H9 (cell line): ENCODE measurements at regions not wholly inside any gene's neighbourhood (a gene's known extent, or its start where the extent isn't known, plus 50 kb on each side); places are given as distances from the start of the nearest gene placed in this dataset.

Experiments
- DNase-seq: peaks from one replicate; pipeline ENCODE4 v3.0.0-alpha.2; 2017
- H2AFZ ChIP-seq: one replicate; pipeline ENCODE4 v1.6.1; 2013; ENCODE audit warnings: mild to moderate bottlenecking, low read length, control low read depth, moderate library complexity
- H2AK5ac ChIP-seq: 2 replicates; pipeline ENCODE4 v1.6.1; 2013; ENCODE audit warnings: low read length, control low read depth, mixed read lengths; ENCODE audit not compliant: insufficient read length
- H2BK120ac ChIP-seq: one replicate; pipeline ENCODE4 v1.6.1; 2013; ENCODE audit warnings: low read depth, mild to moderate bottlenecking, low read length, control low read depth, inconsistent platforms; ENCODE audit not compliant: poor library complexity, severe bottlenecking
- H2BK12ac ChIP-seq: 2 replicates; pipeline ENCODE4 v1.6.1; 2013; ENCODE audit warnings: low read length, control low read depth, mixed read lengths, low read depth; ENCODE audit not compliant: insufficient read length
- H2BK15ac ChIP-seq: 2 replicates; pipeline ENCODE4 v1.6.1; 2013; ENCODE audit warnings: low read depth, low read length, control low read depth
- H2BK20ac ChIP-seq: one replicate; pipeline ENCODE4 v1.6.1; 2013; ENCODE audit warnings: low read depth, mild to moderate bottlenecking, low read length, control low read depth, inconsistent platforms; ENCODE audit not compliant: poor library complexity, severe bottlenecking
- H2BK5ac ChIP-seq: 2 replicates; pipeline ENCODE4 v1.6.1; 2013; ENCODE audit warnings: low read length, control low read depth, mixed read lengths; ENCODE audit not compliant: insufficient read length
- H3K14ac ChIP-seq: 2 replicates; pipeline ENCODE4 v1.6.1; 2013; ENCODE audit warnings: low read length, control low read depth; ENCODE audit not compliant: insufficient read depth
- H3K18ac ChIP-seq: 2 replicates; pipeline ENCODE4 v1.6.1; 2013; ENCODE audit warnings: low read depth, mild to moderate bottlenecking, mixed read lengths, low read length, control low read depth; ENCODE audit not compliant: insufficient read length
- H3K23ac ChIP-seq: 2 replicates; pipeline ENCODE4 v1.6.1; 2013; ENCODE audit warnings: low read length, control low read depth, mixed read lengths, low read depth; ENCODE audit not compliant: insufficient read length
- H3K23me2 ChIP-seq: 2 replicates; pipeline ENCODE4 v1.6.1; 2013; ENCODE audit warnings: low read depth, mild to moderate bottlenecking, mixed read lengths, low read length, control low read depth; ENCODE audit not compliant: insufficient read length, poor library complexity, severe bottlenecking
- H3K27ac ChIP-seq: 2 replicates; pipeline ENCODE4 v1.5.1; 2013; ENCODE audit warnings: low read length, control low read depth, mixed read lengths, low read depth; ENCODE audit not compliant: insufficient read length
- H3K27me3 ChIP-seq: 2 replicates; pipeline ENCODE4 v1.6.1; 2013; ENCODE audit warnings: low read length, control low read depth, inconsistent platforms; ENCODE audit not compliant: insufficient read depth
- H3K4ac ChIP-seq: 2 replicates; pipeline ENCODE4 v1.6.1; 2013; ENCODE audit warnings: low read depth, mild to moderate bottlenecking, control low read depth, inconsistent platforms, low read length, moderate library complexity
- H3K4me1 ChIP-seq: 2 replicates; pipeline ENCODE4 v1.6.1; 2013; ENCODE audit warnings: low read length, control low read depth, inconsistent platforms; ENCODE audit not compliant: insufficient read depth
- H3K4me2 ChIP-seq: 2 replicates; pipeline ENCODE4 v1.6.1; 2013; ENCODE audit warnings: low read length, control low read depth, mixed read lengths; ENCODE audit not compliant: insufficient read length, insufficient read depth
- H3K56ac ChIP-seq: 2 replicates; pipeline ENCODE4 v1.6.1; 2013; ENCODE audit warnings: low read depth, mild to moderate bottlenecking, mixed read lengths, low read length, control low read depth; ENCODE audit not compliant: insufficient read length
- H3K79me1 ChIP-seq: 2 replicates; pipeline ENCODE4 v1.6.1; 2013; ENCODE audit warnings: low read depth, mild to moderate bottlenecking, moderate library complexity, low read length, control low read depth, inconsistent platforms; ENCODE audit not compliant: insufficient read depth, poor library complexity, severe bottlenecking
- H3K79me2 ChIP-seq: 2 replicates; pipeline ENCODE4 v1.6.1; 2013; ENCODE audit warnings: low read length, control low read depth, inconsistent platforms; ENCODE audit not compliant: insufficient read depth
- H3K9ac ChIP-seq: 2 replicates; pipeline ENCODE4 v1.6.1; 2013; ENCODE audit warnings: low read length, control low read depth, mixed read lengths; ENCODE audit not compliant: insufficient read length; ENCODE audit errors: extremely low read depth
- H3K9me3 ChIP-seq: one replicate; pipeline ENCODE4 v1.6.1; 2013; ENCODE audit warnings: low read depth, low read length, inconsistent platforms; ENCODE audit not compliant: control insufficient read depth
- H3T11ph ChIP-seq: one replicate; pipeline ENCODE4 v1.6.1; 2013; ENCODE audit warnings: mild to moderate bottlenecking, low read length, control low read depth, inconsistent platforms
- H4K20me1 ChIP-seq: one replicate; pipeline ENCODE4 v1.6.1; 2013; ENCODE audit not compliant: control insufficient read depth, insufficient read length, insufficient read depth
- H4K5ac ChIP-seq: 2 replicates; pipeline ENCODE4 v1.6.1; 2013; ENCODE audit warnings: low read depth, mild to moderate bottlenecking, mixed read lengths, low read length, control low read depth; ENCODE audit not compliant: insufficient read length
- H4K8ac ChIP-seq: replicated peaks from 2 replicates; pipeline ENCODE4 v1.6.1; 2013; ENCODE audit warnings: low read length, control low read depth, mixed read lengths, low read depth; ENCODE audit not compliant: insufficient read length
- H4K91ac ChIP-seq: 2 replicates; pipeline ENCODE4 v1.6.1; 2013; ENCODE audit warnings: low read depth, mild to moderate bottlenecking, moderate library complexity, mixed read lengths, low read length, control low read depth; ENCODE audit not compliant: insufficient read length
- H3K27ac Mint-ChIP-seq, 3 experiments: 2 replicates in 2 of 3; 3 replicates in 1 of 3; pipeline ENCODE4 v1.8.0; 2020 to 2021; ENCODE audit warnings: mixed read lengths in 3 of 3, mild to moderate bottlenecking in 1 of 3, moderate library complexity in 1 of 3
- H3K27me3 Mint-ChIP-seq: 2 replicates; pipeline ENCODE4 v1.8.0; 2021; ENCODE audit warnings: low read depth, mild to moderate bottlenecking, moderate library complexity, mixed read lengths
- H3K36me3 Mint-ChIP-seq, 3 experiments: 2 replicates in 2 of 3; 3 replicates in 1 of 3; pipeline ENCODE4 v1.8.0; 2020 to 2021; ENCODE audit warnings: low read depth in 3 of 3, mixed read lengths in 3 of 3; ENCODE audit not compliant: insufficient read depth in 1 of 3
- H3K4me1 Mint-ChIP-seq, 2 experiments: 2 replicates each; pipeline ENCODE4 v1.8.0; 2020; ENCODE audit warnings: mixed read lengths in 2 of 2
- H3K4me3 Mint-ChIP-seq, 2 experiments: 2 replicates in 1 of 2; 3 replicates in 1 of 2; pipeline ENCODE4 v1.8.0; 2020 to 2021; ENCODE audit warnings: mild to moderate bottlenecking in 2 of 2, mixed read lengths in 2 of 2, moderate library complexity in 1 of 2
- H3K9me3 Mint-ChIP-seq, 2 experiments: 2 replicates in 1 of 2; 3 replicates in 1 of 2; pipeline ENCODE4 v1.8.0; 2020; ENCODE audit warnings: mild to moderate bottlenecking in 2 of 2, mixed read lengths in 2 of 2, moderate library complexity in 1 of 2
- WGBS: extraction: QIAGEN DNeasy Blood & Tissue Kit; methylation state at CpG from one replicate; pipeline ENCODE4 v1.1.7; 2013; ENCODE audit warnings: missing lambda C conversion rate, low lambda C conversion rate, mixed read lengths; ENCODE audit not compliant: insufficient read length; ENCODE audit errors: extremely low coverage; 5-methylcytosine and 5-hydroxymethylcytosine counted together
- TF ChIP-seq, protein P1 (sequence below): fragments of 200-600 bp; sonication (generic); conservative IDR thresholded peaks from 3 replicates; pipeline ENCODE4 v1.8.0; 2021; ENCODE audit warnings: antibody characterized with exemption, mild to moderate bottlenecking

DNA sequence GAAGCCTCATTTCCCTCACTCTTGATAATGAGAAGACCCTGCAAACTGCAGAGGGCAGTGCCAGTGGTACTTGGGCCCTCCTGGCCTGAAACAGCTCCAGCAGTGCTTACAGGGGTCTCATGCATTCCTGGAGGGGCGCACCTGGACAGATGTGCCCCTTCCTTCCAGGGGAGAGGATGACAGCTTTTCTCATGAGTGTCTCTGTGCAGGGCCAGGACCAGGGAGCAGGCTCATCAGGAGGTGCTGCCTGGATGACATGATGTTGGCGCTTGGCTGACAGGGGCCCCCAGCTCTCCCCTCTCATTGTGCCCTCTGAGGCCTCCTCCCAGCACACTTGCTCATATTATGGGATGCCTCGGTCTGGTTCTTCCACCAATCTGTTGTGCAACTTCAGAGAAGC lies 95.1 kb upstream of the MYCN start:
- Histone ChIP-seq H3K9ac (no peak overlapping the region), H3K18ac (no peak overlapping the region), H3K79me2 (no peaks in the 10 kb centered on the region), H2BK15ac (no peak overlapping the region), H4K20me1 (no peaks in the 10 kb centered on the region), H3K27ac (no peak overlapping the region), H4K8ac (no peak overlapping the region), H2AK5ac (no peak overlapping the region), H2AFZ (no peak overlapping the region), H3K79me1 (no peaks in the 10 kb centered on the region), H3K9me3 (no peaks in the 10 kb centered on the region), H2BK120ac (no peak overlapping the region), H3K27me3 (no peaks in the 10 kb centered on the region), H2BK5ac (no peak overlapping the region), H2BK20ac (no peak overlapping the region), H4K5ac (no peak overlapping the region), H3K4ac (no peak overlapping the region), H3K23me2 (no peaks in the 10 kb centered on the region), H3T11ph (no peak overlapping the region), H2BK12ac (no peak overlapping the region), H3K14ac (no peak overlapping the region), H3K56ac (no peak overlapping the region), H3K4me1 (no peaks in the 10 kb centered on the region), H3K23ac (no peak overlapping the region), H4K91ac (no peak overlapping the region), H3K4me2 (no peak overlapping the region)
- Mint-ChIP-seq H3K27ac (no peak overlapping the region), H3K9me3 (peaks cover 5 to 11% of the 10 kb centered on the region in 2 experiments; a peak in 4 of 5 replicates), H3K36me3 (peaks cover 0 to 6% (median 4%) of the 10 kb centered on the region in 3 experiments; a peak in 3 of 7 replicates), H3K4me1 (peaks cover 0 to 10% of the 10 kb centered on the region in 2 experiments; a peak in 3 of 4 replicates), H3K27me3 (no peaks in the 10 kb centered on the region; the same call in 1 of the 2 replicates), H3K4me3 (no peak overlapping the region)
- no CpG with 5 or more reads among the region's 3 CpGs for WGBS
- no peak for DNase-seq
- TF ChIP-seq, protein P1, sequence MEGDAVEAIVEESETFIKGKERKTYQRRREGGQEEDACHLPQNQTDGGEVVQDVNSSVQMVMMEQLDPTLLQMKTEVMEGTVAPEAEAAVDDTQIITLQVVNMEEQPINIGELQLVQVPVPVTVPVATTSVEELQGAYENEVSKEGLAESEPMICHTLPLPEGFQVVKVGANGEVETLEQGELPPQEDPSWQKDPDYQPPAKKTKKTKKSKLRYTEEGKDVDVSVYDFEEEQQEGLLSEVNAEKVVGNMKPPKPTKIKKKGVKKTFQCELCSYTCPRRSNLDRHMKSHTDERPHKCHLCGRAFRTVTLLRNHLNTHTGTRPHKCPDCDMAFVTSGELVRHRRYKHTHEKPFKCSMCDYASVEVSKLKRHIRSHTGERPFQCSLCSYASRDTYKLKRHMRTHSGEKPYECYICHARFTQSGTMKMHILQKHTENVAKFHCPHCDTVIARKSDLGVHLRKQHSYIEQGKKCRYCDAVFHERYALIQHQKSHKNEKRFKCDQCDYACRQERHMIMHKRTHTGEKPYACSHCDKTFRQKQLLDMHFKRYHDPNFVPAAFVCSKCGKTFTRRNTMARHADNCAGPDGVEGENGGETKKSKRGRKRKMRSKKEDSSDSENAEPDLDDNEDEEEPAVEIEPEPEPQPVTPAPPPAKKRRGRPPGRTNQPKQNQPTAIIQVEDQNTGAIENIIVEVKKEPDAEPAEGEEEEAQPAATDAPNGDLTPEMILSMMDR, result no peak
